ENCODE measurements at regions not wholly inside any gene's neighbourhood (a gene's known extent, or its start where the extent isn't known, plus 50 kb on each side); places are given as distances from the start of the nearest gene placed in this dataset.
A peak's percentile ranks its signal among the peaks of the same experiment; 100 is the strongest.

DNA sequence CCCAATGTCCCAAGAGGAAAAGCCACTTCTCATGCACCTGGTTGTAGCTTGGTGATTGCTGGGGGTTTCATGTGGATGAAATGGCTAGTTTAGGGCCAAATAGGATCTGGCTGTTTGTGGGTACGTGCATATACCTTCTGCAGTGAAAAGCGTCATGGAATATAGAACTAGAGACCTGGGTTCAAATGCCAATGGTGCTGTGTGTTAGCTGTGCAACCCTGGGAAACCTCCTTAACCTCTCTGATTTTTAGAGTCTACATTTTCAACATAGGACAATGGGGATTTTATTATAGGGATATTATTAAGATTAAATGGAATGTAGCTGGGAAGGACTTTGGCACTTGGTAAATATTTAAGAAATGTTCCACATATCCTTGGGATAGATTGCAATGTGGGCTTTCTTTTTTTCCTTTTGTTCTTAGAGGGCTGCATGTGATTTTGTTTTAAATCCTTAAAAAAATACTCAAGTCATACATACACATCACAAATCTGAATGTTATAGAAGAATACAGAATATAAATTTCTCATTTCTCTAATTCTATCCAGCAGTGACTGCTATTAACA, 112.6 kb upstream of the E2F8 start:
- no peak for DNase-seq

DNA sequence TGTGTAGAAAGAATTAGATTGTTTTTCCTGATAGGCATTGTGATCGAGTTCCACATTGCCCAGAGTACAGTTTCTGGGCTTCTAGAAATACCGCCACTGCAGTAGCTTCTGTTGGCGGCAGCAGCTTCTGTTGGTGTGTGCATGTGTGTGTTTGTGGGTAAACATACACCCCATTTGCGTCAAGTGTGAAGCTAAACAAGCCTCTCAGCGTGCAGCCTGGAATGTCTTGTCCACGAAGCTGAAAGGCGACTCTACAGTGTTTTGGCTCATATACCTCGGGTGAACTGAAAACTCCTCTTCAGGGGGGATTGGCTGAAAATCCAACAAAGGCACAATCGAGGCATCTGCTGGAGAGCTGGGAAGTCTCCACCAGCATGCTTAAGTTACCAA, 112.0 kb upstream of the E2F8 start:
- no peak for DNase-seq

DNA sequence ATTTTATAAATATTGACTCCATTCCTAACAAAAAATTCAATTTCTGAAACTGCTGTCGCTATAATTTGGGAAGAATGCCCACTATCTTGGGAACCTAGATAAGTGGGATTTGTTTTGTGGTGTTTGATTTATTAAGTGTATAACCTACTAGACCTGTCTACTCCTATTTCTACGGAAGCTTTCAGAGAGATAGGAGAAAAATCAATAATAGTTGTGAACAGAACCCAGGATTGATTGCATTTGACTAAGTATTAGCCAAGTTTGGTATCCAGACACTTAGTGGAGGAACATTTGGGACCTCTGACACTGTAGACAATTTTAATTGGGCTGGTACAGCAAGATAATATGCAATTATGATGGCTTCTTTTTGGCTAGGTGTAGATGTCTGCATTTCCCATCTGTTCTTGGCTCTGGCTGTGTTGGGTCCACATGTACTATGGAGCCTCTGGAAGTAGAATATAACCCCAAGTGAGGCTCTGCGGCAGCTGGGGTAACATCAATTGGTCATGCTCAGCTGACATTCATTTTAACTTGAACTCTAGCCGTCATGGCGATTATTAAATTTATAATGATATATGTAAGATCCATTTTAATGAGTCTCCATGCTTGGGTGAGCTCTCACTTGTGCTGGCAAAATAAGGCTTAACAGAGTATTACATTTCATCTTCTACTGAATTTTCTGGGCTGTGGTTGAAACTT, 111.5 kb upstream of the E2F8 start:
- no peak for DNase-seq

DNA sequence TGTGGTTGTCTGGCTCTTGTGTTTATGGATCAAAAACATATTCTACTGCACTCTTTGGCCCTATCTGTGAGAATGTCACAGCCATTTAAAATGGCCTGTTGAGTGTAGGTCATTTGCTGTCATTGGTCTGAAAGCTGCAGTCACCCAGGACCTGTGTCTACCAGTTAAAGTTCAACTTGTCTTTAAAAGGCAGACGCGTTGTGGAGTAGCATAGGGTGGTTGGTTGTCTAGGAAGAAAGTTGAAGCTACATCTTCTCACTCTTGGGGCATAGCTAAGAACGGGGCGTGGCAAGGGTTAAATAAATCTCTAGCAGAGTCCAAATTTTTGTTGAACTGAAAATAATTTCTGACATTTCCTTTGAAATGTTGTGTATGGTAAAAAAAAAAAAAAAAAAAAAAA, 110.7 kb upstream of the E2F8 start:
- DNase-seq = no peak

DNA sequence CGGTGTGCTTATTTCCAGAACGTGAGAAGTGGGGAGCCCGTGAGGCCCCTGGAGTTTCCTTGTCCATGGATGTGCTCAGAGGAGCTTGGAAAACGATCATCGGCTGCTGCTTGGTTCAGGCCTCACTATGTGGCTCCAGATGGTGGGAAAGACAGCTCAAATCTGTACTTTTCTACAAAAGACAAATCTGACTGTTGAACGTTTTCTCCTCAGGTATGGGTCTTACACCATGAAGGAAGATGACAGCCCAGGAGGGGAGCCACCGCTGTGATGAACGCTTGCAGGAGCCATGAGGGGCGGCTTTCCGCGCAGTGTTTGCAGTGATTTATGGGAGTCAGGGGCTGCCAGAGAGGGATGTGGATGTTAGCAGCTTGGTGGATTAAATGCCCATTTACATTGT, 109.4 kb upstream of the E2F8 start:
- no peak for DNase-seq

DNA sequence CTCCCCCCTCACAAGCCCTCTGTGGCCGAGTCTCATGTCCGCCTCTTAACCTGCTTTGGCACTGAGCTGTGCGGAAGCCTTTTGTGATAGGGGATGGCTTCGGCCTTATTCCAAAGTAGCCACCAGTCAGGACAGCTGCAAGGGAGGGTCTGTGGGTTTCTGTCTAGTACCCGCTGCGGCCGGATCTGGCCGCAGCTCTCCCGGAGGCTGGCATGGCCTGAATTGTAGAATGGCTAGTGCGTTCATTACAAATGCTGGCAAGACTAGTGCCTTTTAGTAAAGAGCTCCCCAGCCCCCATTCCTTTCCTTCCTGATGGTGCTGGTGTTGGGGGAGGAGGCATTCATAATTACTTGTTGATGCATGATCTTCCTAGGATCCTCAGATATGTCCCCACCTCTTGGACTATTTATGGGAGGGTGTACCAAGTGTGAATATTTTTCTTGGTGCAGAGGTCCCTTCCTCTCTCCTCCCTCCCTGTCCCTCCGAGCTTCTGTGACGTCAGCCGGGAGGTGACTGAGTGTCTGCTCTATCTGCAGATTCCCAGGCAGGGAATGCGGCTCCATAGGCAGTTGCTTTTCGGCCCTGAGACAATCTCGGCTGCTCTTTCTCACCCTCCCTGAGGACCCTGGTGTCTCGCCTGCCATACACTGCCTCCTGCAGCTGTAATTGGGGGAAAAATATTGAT, 108.7 kb upstream of the E2F8 start:
- peak; percentile 7 for DNase-seq

DNA sequence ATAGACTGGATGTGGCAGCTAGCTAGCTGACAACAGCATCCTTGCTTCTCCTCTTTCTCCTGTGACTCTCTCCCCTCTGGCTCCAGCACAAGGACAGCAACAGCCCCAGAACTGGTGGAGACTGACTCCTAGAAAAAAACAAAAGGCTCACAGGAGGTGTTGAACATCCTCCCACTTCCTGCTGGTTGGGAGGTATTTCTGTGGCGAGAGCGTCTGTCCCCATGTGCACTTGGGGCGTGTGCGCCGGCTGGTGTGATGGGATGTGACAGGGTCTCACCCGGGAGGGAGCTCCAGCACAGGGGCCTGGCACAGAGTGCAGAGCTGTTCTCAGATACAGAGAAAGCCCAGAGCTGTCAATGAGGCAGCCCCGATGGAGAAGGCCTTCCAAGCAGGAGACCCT, 107.2 kb upstream of the E2F8 start:
- DNase-seq = no peak

DNA sequence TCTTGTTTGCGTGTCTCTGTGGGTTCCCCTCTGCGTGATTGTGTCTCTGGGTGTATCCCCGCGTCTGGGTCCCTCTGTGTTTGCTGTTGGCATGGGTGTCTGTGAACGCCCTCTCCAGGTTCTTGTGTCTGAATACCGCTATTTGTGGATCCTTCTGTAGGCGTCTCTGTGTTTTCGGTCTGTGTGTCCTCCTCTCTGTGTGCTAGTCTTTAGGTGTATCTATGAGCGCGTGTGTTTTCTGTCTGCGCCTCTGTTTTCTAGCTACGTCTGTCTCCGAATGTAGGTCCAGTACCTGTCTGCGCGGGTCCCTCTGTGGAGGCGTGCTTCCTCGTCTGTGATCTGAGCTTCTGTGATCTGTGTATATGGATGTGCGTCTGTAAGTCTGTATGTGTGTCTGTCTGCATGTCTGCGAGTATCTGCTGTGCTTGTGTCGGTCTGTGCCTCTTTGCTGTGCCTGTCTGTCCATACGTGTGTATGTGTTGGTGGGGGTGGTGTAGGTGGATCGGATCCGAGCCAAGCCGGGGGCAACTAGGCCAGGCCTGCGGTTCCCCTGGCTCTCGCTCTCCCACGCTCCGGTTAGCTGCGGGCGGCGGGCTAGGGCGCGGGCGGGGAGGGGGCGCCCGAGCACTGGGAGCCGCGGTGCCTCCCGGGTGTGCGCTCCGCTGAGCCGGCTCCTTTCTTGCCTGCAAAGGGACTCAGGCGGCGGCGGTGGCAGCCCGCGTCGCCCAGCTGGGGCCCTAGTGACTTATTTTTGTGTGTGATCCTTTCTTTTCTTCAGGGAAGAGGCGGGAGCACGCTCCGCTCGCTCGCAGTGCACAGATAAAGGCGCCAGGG, 105.3 kb upstream of the E2F8 start:
- peak; percentile 41 for DNase-seq

DNA sequence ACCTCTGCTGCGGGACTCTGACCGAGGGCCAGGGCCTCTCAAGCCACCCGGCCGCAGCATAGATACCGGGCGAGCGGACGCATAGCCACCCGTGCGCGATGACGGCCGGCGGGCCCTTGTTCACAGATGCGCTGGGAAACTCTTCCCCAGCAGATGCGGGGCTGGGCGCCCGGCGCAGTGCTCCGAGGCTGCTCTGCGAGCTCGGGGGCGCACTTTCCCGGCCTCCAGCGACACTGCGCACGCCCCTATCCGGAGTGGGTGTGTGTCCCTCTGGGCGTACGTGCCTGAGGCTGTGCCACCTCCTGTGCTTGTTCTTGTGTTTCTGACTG, 104.7 kb upstream of the E2F8 start:
- peak; percentile 41 for DNase-seq

DNA sequence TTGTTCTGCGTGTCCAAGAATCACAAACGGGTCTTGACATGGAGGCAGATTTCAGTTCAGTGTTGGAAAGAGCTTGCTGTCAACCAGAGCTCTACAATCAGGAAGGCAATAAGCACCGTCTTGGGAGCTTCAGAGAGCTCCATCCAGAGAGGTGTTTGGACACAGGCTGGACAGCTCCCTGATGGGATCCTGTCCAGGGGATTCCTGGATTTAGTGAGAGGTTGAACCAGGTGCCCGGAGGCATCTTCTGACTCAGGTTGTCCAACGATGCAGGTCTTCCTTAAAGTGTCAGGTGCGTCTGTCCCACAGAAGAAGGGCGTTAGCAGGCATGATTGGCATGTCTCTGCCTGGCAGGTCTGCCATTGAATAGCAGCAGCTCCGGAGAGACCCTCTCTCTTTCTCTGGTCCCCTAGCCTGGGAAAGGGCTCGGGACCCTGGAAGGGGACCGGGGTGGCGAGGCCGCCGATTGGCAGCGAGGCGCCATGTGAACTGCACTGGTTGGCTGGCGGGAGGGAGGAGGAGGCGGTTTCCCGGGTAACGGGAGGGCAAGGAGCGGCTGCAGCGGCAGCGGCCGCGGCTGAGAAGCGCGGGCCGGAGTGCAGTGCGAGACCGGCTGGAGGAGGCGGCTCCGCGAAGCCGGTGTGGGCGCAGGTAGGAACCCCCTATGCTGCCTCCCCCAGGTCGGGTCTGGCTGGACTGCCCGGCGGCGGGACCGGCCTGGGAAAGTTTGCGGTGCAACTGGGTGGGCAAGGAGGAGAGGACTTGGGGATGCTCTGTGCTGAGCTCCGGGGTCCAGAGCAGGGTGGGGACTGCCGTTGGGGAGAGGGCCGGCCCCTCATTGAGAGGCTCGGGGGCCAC, 104.1 kb upstream of the E2F8 start:
- DNase-seq = peak; percentile 60

DNA sequence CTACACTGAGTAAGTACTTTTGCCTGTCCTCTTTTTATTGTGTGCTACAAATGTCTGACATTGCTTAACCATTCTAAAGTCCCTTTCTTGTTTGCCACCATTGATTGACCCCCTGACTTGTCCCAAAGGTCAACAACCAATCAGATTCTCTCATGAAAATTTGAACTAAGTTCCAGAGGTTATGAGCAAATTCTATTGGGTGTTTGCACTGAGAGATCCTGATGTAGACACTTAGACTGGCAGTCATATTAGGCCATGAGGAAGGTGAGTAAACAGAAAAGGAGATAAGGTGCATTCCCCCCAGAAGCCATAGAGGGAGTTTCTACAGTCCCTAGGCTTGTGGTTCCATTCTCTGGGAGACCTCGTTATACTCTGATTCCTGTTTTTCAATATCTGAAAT, 101.3 kb upstream of the E2F8 start:
- DNase-seq = no peak

DNA sequence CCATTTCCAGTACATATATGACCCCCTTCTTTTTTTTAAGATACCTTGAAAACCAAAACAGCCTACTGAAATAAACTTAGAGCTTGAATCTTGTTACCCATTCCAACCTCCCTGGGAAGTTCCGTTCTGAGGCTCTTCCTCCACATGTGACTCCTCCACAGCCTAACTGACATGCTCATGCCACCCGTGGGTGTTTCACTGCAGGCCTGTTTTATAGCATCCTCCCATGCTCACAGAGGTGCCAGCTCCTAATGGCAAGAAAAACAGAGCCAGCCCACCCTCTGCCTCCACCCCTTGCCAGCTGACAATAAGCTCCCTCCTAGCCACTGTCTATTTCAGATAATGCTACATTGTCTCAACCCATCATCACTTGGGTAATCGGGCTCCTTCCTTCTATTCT, 97.6 kb upstream of the E2F8 start:
- DNase-seq = no peak

DNA sequence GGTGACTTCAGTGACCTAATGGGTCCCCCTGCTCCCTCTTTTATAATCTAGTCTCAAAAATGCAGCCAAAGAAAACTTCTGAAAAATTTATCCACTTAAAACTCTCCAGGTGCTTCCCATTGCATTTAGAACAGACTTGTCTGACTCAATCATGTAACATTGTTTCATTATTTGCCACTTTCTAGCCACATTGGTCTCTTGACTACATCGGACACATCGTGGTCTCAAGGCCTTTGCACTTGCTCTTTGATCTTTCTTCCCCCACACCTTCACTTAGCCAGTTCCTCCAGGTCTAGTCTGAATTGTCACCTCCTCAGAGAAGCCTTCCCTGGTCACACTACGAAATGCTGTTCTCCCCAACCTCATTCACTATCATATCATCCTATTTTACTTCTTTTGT, 97.0 kb upstream of the E2F8 start:
- no peak for DNase-seq

DNA sequence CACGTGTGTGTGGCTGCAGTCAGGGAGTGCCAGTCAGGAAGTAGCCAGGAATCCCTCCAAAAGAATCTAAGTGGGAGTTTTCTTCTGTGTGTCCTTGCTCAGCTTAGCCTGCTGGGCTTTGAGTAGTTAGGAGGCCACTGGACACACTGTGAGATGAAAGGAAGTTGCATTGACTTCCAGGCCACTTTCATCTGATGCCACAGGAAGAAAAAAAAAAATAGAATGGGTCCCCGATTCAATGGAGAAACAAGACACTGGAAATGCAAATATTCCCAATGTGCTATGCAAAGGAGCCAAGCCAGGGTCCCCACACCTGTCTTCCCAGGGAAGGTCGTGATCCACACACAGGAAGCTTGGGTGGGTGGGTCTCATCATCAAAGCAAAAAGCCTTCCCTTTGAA, 95.6 kb upstream of the E2F8 start:
- DNase-seq = no peak

DNA sequence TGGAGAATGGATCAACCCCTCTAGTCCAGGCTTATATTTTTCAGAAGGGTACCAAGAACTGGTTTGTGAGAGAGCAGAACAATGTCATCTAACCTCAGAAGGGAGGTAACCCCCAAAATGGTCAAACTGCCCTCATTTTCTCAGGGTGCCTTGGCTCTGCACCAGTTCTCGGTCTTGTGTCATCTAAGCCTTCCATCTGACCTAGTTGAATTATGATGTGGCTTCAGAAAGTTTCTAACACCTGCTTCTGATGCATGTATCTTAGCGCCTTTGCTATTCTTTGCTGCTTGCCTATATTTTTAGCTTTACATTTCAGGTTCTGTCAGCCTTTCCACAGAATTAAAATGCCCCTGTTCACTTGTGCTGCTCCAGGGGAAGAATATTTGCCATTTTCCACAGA, 91.7 kb upstream of the E2F8 start:
- DNase-seq = no peak

DNA sequence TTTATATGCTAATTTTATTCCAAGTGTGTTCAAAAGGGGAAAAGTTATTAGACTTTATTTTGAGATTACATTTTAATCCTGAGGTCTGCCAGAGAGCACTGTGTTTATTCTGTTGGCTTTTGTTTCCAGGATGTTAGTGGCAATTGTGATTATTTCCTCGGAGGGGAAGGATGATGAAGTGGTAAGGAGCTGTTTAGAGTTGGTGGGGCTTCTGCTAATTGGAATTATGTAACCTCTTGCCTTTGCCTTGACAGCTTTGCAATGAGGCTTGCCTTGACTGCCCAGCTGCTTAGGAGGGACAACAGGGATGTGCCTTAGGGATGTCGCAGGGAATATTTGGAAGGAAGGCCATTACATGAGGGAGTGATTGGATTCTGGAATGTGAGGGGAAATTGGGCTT, 89.7 kb upstream of the E2F8 start:
- DNase-seq = no peak

DNA sequence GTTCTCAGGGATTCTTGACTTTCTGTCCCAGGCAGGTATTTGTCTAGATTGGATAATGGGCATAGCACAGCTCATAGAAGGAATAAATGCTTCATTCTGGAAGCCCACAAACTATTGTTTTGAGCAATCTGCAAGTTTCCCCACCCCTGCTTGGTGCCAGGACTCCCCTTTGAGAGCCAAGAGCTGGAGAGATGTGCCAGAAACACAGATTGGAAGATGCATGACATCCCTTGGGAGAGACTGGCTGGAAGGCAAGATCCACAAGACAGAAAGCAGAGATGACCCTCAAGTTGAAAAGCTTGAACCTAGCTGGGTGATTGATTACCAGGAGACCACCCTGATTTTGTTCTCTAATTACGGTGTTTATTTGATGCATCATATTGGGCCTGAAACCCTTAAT, 89.2 kb upstream of the E2F8 start:
- DNase-seq = no peak

DNA sequence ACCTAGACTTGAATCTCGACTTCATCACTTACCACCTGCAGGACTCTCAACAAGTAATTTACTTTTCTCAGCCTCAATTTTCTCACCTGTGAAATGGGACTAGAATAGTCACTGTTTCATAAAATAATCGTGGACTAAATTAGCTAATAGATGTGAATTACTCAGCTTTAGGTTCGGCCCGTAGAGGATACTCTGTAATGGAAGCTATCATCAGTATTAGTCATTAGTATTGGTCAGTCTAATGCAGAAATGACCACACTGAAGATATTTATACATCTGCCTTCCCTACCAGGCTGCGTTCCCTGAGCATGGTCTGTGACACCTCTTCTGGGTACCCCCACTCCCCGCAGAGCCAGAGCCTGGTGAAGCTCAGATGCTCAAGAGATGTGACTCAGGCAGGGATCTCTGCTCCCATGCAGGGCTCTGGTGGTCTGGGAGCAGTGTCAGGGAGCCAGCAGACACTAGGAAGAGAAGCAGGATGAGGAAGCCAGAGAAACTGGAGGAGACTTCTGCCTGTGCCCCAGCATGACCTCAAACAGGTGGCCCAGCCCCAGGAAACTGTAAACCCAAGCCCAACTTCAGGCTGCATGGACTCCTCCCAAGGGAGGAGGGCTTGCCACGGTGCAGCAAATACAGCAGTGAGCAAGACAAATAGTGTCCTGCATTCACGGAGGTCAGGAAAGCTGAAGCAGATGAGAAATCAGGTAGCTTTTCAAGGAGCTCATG, 88.0 kb upstream of the E2F8 start:
- DNase-seq = no peak

DNA sequence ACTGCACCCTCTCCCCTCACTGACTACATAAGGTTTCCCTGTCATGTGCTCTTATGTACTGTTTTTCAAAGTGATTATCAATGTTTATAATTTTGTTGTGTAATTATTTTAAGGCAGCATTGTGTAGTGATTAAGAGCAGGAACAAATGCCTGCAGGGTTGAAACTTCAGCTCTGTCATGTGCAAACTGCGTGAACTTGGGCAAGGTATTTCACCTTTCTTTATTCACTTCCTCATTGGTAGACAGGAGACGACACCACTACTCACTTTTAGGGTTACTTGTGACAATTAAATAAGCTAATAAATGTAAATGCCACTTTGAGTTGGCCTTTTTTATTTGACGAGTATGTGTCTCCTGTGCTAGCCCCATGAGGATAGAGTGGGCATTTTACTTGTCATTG, 86.5 kb upstream of the E2F8 start:
- no peak for DNase-seq

DNA sequence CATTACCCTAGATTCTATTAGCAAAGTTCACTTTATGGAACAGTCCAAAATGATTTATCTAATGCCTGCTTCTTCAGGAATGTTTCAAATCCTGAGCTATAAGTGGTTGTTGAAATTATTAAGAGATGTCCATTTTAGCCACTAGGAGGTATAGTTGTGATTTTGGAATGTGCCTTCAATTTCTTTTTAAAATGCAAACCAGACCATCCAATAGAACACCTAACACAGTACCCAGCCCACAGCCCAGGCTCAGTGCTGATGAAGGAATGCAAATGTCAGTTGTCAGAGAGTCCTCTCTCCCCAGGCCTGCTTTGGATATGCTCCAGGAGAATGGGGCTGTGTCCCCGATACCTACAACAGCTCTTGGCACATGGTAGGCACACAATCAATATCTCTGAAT, 85.8 kb upstream of the E2F8 start:
- DNase-seq = no peak

DNA sequence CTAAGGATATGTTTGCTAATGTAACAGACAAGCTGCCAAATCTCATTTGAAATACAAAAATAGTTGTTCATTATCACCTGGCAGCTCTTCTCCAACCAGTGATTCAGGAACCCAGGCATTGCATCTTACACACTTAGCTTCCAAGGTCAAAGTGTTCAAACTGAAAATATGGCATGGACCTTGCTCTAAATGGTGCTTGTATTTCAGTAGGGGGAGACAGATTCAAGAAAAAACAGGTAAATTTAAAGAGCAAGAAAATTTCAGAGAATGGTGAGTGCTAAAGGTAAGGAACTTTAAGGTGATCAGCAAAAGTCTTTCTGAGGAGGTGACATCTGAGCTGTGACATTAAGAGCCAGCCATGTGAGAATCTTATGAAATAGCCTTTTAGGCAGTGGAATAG, 82.8 kb upstream of the E2F8 start:
- no peak for DNase-seq

DNA sequence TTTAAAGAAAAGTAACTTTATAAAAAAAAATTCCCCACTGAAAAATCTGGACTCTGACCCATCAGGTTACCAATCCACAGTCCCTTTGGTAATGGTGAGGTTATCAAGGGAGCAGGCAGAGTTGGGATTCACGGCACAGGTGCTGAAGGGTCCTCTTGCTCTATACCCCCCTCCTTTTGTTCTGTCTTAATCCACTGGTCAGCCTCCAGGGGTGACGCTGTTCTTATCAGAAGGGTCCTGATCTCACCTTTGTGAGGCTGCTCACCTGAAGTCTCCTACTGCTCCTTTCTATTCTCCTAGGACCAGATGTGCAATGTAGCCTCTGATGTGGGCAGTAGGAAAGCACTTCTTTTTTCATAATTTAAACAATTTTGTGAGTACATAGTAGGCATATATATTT, 80.6 kb upstream of the E2F8 start:
- no peak for DNase-seq

All from NCI-H1092 treated with DMSO at 0.1 percent for 48 hours (cell line).